ENCODE measurements at regions not wholly inside any gene's neighbourhood (a gene's known extent, or its start where the extent isn't known, plus 50 kb on each side); places are given as distances from the start of the nearest gene placed in this dataset.

- TF ChIP-seq CTCF (conservative IDR thresholded peaks at IDR 0.05; ENCODE audit: low read depth, low read length) (no peak), EZH2 (IDR thresholded peaks at IDR 0.05; ENCODE audit: borderline replicate concordance, low read depth, low read length, poor library complexity, severe bottlenecking) (no peak)
These were observed 2472.3 kb downstream of the TP53TG3F start for GRCh38 chr16:35931722-35932121.
